Stimulated activated effector memory CD8-positive, alpha-beta T cell treated with anti-CD3 and anti-CD28 coated beads, Interleukin-12 subunit alpha, Interleukin-12 subunit beta, amount 100 ng/mL, for 72 hours (primary cell): ENCODE measurements at regions not wholly inside any gene's neighbourhood (a gene's known extent, or its start where the extent isn't known, plus 50 kb on each side); places are given as distances from the start of the nearest gene placed in this dataset.

Experiments used
- ATAC-seq: fragments of 150-1000 bp; cut with Tn5 transposase; 2 replicates; pipeline ENCODE4 v1.10.0; 2021
- DNase-seq, 2 donors: peaks; one replicate each; pipeline ENCODE4 v3.0.0; 2021 to 2022; ENCODE audit warnings: low spot score in 2 of 2
- H3K27ac Mint-ChIP-seq: one replicate; pipeline ENCODE4 v1.8.0; 2022; ENCODE audit warnings: mild to moderate bottlenecking, mixed read lengths
- H3K36me3 Mint-ChIP-seq: one replicate; pipeline ENCODE4 v1.8.0; 2022; ENCODE audit warnings: mild to moderate bottlenecking, mixed read lengths
- H3K4me1 Mint-ChIP-seq: one replicate; pipeline ENCODE4 v1.8.0; 2022; ENCODE audit warnings: mixed read lengths
- H3K4me3 Mint-ChIP-seq: one replicate; pipeline ENCODE4 v1.8.0; 2022; ENCODE audit warnings: mild to moderate bottlenecking, mixed read lengths
- H3K9me3 Mint-ChIP-seq: one replicate; pipeline ENCODE4 v1.8.0; 2022; ENCODE audit warnings: mixed read lengths

GRCh38 chr5:162487528-162488525 is 420.3 kb downstream of the GABRG2 start:
- H3K4me3 Mint-ChIP-seq, result no peak overlapping the region
- H3K27ac Mint-ChIP-seq, result no peak overlapping the region
- no peak for DNase-seq
- H3K4me1 Mint-ChIP-seq, result no peaks in the 10 kb centered on the region
- ATAC-seq, result no peak
- no peaks in the 10 kb centered on the region for H3K36me3 Mint-ChIP-seq
- H3K9me3 Mint-ChIP-seq, result peaks cover 16% of the 10 kb centered on the region

GRCh38 chr5:162496100-162496808 is 428.7 kb downstream of the GABRG2 start:
- no peak for ATAC-seq
- H3K9me3 Mint-ChIP-seq, result peaks cover 7% of the 10 kb centered on the region

GRCh38 chr5:162497455-162497854 is 429.9 kb downstream of the GABRG2 start:
- DNase-seq, result no peak
- no peaks in the 10 kb centered on the region for H3K36me3 Mint-ChIP-seq
- peaks cover 11% of the 10 kb centered on the region for H3K9me3 Mint-ChIP-seq
- no peak for ATAC-seq
- H3K27ac Mint-ChIP-seq, result no peak overlapping the region
- H3K4me3 Mint-ChIP-seq, result no peak overlapping the region
- no peaks in the 10 kb centered on the region for H3K4me1 Mint-ChIP-seq

More at GRCh38 chr5:162496100-162496808, 428.7 kb downstream of the GABRG2 start:
- no peaks in the 10 kb centered on the region for H3K4me1 Mint-ChIP-seq
- no peak overlapping the region for H3K27ac Mint-ChIP-seq
- DNase-seq, result no peak
- H3K4me3 Mint-ChIP-seq, result no peak overlapping the region
- no peaks in the 10 kb centered on the region for H3K36me3 Mint-ChIP-seq

- Mint-ChIP-seq H3K27ac (no peak overlapping the region), H3K9me3 (peaks cover 9% of the 10 kb centered on the region), H3K4me3 (no peak overlapping the region), H3K4me1 (no peaks in the 10 kb centered on the region), H3K36me3 (no peaks in the 10 kb centered on the region)
- ATAC-seq (no peak), DNase-seq (no peak)
These were observed 435.2 kb downstream of the GABRG2 start for GRCh38 chr5:162502780-162503179.

GRCh38 chr5:162503796-162504195 is 436.2 kb downstream of the GABRG2 start:
- Mint-ChIP-seq H3K9me3 (peaks cover 11% of the 10 kb centered on the region), H3K4me1 (no peaks in the 10 kb centered on the region), H3K36me3 (no peaks in the 10 kb centered on the region), H3K27ac (no peak overlapping the region), H3K4me3 (no peak overlapping the region)
- DNase-seq (no peak), ATAC-seq (no peak)

- Mint-ChIP-seq H3K4me3 (no peak overlapping the region), H3K27ac (no peak overlapping the region), H3K36me3 (no peaks in the 10 kb centered on the region), H3K4me1 (no peaks in the 10 kb centered on the region), H3K9me3 (peaks cover 27% of the 10 kb centered on the region)
- no peak for DNase-seq
- no peak for ATAC-seq
These were observed 445.5 kb downstream of the GABRG2 start for GRCh38 chr5:162512935-162513565.

- Mint-ChIP-seq H3K9me3 (peaks cover 32% of the 10 kb centered on the region), H3K4me1 (no peaks in the 10 kb centered on the region), H3K4me3 (no peak overlapping the region), H3K36me3 (no peaks in the 10 kb centered on the region), H3K27ac (no peak overlapping the region)
- no peak for ATAC-seq
- no peak for DNase-seq
These were observed 446.5 kb downstream of the GABRG2 start for GRCh38 chr5:162514116-162514515.

- Mint-ChIP-seq H3K36me3 (no peaks in the 10 kb centered on the region), H3K4me3 (no peak overlapping the region), H3K9me3 (peaks cover 28% of the 10 kb centered on the region), H3K27ac (no peak overlapping the region), H3K4me1 (no peaks in the 10 kb centered on the region)
- ATAC-seq (no peak), DNase-seq (no peak)
These were observed 453.3 kb downstream of the GABRG2 start for GRCh38 chr5:162520878-162521277.

- Mint-ChIP-seq H3K9me3 (peaks cover 25% of the 10 kb centered on the region), H3K4me3 (no peak overlapping the region), H3K27ac (no peak overlapping the region), H3K4me1 (no peaks in the 10 kb centered on the region), H3K36me3 (no peaks in the 10 kb centered on the region)
- DNase-seq, result no peak
- no peak for ATAC-seq
These were observed 461.6 kb downstream of the GABRG2 start for GRCh38 chr5:162529209-162529608.

- H3K27ac Mint-ChIP-seq, result no peak overlapping the region
- ATAC-seq, result no peak
- H3K9me3 Mint-ChIP-seq, result peaks cover 21% of the 10 kb centered on the region
- DNase-seq, result no peak
- no peaks in the 10 kb centered on the region for H3K36me3 Mint-ChIP-seq
- H3K4me1 Mint-ChIP-seq, result no peaks in the 10 kb centered on the region
- H3K4me3 Mint-ChIP-seq, result no peak overlapping the region
These were observed 462.3 kb downstream of the GABRG2 start for GRCh38 chr5:162529886-162530285.

- Mint-ChIP-seq H3K27ac (no peak overlapping the region), H3K36me3 (no peaks in the 10 kb centered on the region), H3K4me1 (no peaks in the 10 kb centered on the region), H3K4me3 (no peak overlapping the region), H3K9me3 (peaks cover 11% of the 10 kb centered on the region)
- ATAC-seq (no peak), DNase-seq (no peak)
These were observed 475.9 kb downstream of the GABRG2 start for GRCh38 chr5:162543437-162543836.

- Mint-ChIP-seq H3K9me3 (peaks cover 13% of the 10 kb centered on the region), H3K4me3 (no peak overlapping the region), H3K27ac (no peak overlapping the region), H3K36me3 (no peaks in the 10 kb centered on the region), H3K4me1 (no peaks in the 10 kb centered on the region)
- no peak for ATAC-seq
- DNase-seq, result no peak
These were observed 477.3 kb downstream of the GABRG2 start for GRCh38 chr5:162544905-162545304.

GRCh38 chr5:162550236-162550635 is 482.7 kb downstream of the GABRG2 start:
- no peak for DNase-seq
- Mint-ChIP-seq H3K36me3 (no peaks in the 10 kb centered on the region), H3K9me3 (peaks cover 8% of the 10 kb centered on the region), H3K4me1 (no peaks in the 10 kb centered on the region), H3K27ac (no peak overlapping the region), H3K4me3 (no peak overlapping the region)
- ATAC-seq, result no peak

- ATAC-seq (no peak), DNase-seq (no peak)
- Mint-ChIP-seq H3K27ac (no peak overlapping the region), H3K9me3 (peaks cover 13% of the 10 kb centered on the region), H3K4me3 (no peak overlapping the region), H3K4me1 (no peaks in the 10 kb centered on the region), H3K36me3 (no peaks in the 10 kb centered on the region)
These were observed 490.5 kb downstream of the GABRG2 start for GRCh38 chr5:162558120-162558519.

GRCh38 chr5:162567644-162568043 is 500.1 kb downstream of the GABRG2 start:
- no peak overlapping the region for H3K27ac Mint-ChIP-seq
- ATAC-seq (no peak), DNase-seq (no peak)
- H3K4me3 Mint-ChIP-seq, result no peak overlapping the region
- H3K36me3 Mint-ChIP-seq, result no peaks in the 10 kb centered on the region
- H3K9me3 Mint-ChIP-seq, result peaks cover 17% of the 10 kb centered on the region
- no peaks in the 10 kb centered on the region for H3K4me1 Mint-ChIP-seq
